ENCODE measurements at regions not wholly inside any gene's neighbourhood (a gene's known extent, or its start where the extent isn't known, plus 50 kb on each side); places are given as distances from the start of the nearest gene placed in this dataset.

DNA sequence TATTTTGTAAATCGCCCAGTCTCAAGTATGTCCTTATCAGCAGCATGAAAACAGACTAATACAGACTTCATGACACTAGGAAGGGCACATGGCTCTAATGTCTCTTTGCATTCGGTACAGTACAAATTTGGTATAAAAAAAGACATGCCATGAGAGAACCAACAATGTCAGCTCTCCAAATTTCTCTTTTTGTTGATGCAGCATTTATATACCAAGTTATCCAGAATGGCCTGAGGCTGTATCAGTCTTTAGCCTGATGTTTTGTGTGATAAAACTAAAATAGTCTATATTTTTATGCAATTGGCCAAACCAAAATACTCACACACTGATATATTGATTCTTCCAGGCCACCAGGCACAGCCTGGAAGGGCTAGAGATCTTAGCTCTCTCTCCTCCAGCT, 124.3 kb upstream of the SAMSN1 start:
- TF ChIP-seq EZH2 (IDR thresholded peaks at IDR 0.05): no peak
- no peak for TF ChIP-seq POLR2AphosphoS5 (IDR thresholded peaks at IDR 0.05; ENCODE audit: borderline replicate concordance, low read depth, low read length)
